Ishikawa (cell line): ENCODE measurements at regions not wholly inside any gene's neighbourhood (a gene's known extent, or its start where the extent isn't known, plus 50 kb on each side); places are given as distances from the start of the nearest gene placed in this dataset.
A peak's percentile ranks its signal among the peaks of the same experiment; 100 is the strongest.

ENCODE experiments used
- CEBPB ChIP-seq: IDR thresholded peaks from 2 replicates; pipeline ENCODE4 v1.6.1; 2012
- CREB1 ChIP-seq: IDR thresholded peaks from 2 replicates; pipeline ENCODE4 v1.6.1; 2012; ENCODE audit warnings: low read depth
- EGR1 ChIP-seq: IDR thresholded peaks from 2 replicates; pipeline ENCODE4 v1.6.1; 2012
- EP300 ChIP-seq: IDR thresholded peaks from 2 replicates; pipeline ENCODE4 v1.6.1; 2012; ENCODE audit warnings: borderline replicate concordance
- FOXM1 ChIP-seq: IDR thresholded peaks from 2 replicates; pipeline ENCODE4 v1.6.1; 2012; ENCODE audit warnings: low read depth, borderline replicate concordance
- NFIC ChIP-seq: IDR thresholded peaks from 2 replicates; pipeline ENCODE4 v1.6.1; 2012
- RAD21 ChIP-seq: IDR thresholded peaks from 2 replicates; pipeline ENCODE4 v1.6.1; 2012; ENCODE audit warnings: low read depth
- TAF1 ChIP-seq: IDR thresholded peaks from 2 replicates; pipeline ENCODE4 v1.6.1; 2012; ENCODE audit warnings: low read depth, mild to moderate bottlenecking
- TCF12 ChIP-seq: IDR thresholded peaks from 2 replicates; pipeline ENCODE4 v1.6.1; 2012; ENCODE audit warnings: low read depth
- TEAD4 ChIP-seq: IDR thresholded peaks from 2 replicates; pipeline ENCODE4 v1.6.1; 2012
- YY1 ChIP-seq: IDR thresholded peaks from 2 replicates; pipeline ENCODE4 v1.6.1; 2012; ENCODE audit warnings: low read depth
- ZBTB7A ChIP-seq: IDR thresholded peaks from 2 replicates; pipeline ENCODE4 v1.6.1; 2012; ENCODE audit warnings: low read depth
- TF ChIP-seq, protein P1 (sequence below): IDR thresholded peaks from 2 replicates; pipeline ENCODE4 v1.6.1; 2012
- TF ChIP-seq, protein P2 (sequence below): IDR thresholded peaks from 2 replicates; pipeline ENCODE4 v1.6.1; 2012; ENCODE audit warnings: low read depth, mild to moderate bottlenecking
- TF ChIP-seq, protein P3 (sequence below): IDR thresholded peaks from 2 replicates; pipeline ENCODE4 v1.6.1; 2012

DNA sequence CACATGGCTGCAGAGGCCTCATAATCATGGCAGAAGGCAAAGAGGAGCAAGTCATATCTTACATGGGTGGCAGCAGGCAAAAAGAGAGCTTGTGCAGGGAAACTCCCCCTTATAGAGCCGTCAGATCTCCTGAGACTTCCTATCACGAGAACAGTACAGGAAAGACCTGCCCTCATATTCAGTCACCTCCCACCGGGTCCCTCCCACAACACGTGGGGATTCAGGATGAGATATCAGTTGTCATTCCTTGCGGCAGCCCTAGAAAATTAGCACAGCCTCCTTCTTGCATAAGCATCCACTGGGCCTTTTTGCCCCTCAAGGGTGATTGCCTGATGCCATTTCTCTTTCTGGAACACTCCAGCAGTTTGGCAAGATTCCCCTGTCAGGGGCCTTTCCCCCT, 61.7 kb upstream of the STX18 start:
- no peak for TF ChIP-seq TCF12
- no peak for TF ChIP-seq CEBPB
- TF ChIP-seq EP300 = no peak

DNA sequence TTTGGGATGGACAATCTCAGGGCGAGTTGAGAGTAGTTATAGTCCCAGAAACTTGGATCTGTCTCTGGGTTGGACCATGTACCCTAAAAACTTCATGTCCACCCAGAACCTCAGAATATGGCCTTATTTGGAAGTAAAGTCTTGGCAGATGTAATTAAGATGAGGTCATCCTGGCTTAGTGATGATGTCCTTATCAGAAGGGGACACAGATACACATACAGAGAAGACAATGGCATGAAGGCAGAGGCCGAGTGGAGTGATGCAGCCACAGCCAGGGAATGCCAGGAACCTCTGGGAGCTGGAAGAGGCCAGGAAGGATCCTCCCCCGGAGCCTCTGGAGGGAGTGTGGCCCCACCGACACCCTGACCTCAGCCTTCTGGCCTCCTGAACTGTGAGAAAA, 61.2 kb upstream of the STX18 start:
- TF ChIP-seq, protein P1, sequence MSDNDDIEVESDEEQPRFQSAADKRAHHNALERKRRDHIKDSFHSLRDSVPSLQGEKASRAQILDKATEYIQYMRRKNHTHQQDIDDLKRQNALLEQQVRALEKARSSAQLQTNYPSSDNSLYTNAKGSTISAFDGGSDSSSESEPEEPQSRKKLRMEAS = no peak
- TF ChIP-seq TAF1 (no peak), TCF12 (no peak), TEAD4 (no peak), NFIC (no peak), EP300 (no peak), RAD21 (no peak), ZBTB7A (no peak), EGR1 (no peak), CEBPB (no peak), FOXM1 (no peak), CREB1 (no peak), YY1 (no peak)
- TF ChIP-seq, protein P2, sequence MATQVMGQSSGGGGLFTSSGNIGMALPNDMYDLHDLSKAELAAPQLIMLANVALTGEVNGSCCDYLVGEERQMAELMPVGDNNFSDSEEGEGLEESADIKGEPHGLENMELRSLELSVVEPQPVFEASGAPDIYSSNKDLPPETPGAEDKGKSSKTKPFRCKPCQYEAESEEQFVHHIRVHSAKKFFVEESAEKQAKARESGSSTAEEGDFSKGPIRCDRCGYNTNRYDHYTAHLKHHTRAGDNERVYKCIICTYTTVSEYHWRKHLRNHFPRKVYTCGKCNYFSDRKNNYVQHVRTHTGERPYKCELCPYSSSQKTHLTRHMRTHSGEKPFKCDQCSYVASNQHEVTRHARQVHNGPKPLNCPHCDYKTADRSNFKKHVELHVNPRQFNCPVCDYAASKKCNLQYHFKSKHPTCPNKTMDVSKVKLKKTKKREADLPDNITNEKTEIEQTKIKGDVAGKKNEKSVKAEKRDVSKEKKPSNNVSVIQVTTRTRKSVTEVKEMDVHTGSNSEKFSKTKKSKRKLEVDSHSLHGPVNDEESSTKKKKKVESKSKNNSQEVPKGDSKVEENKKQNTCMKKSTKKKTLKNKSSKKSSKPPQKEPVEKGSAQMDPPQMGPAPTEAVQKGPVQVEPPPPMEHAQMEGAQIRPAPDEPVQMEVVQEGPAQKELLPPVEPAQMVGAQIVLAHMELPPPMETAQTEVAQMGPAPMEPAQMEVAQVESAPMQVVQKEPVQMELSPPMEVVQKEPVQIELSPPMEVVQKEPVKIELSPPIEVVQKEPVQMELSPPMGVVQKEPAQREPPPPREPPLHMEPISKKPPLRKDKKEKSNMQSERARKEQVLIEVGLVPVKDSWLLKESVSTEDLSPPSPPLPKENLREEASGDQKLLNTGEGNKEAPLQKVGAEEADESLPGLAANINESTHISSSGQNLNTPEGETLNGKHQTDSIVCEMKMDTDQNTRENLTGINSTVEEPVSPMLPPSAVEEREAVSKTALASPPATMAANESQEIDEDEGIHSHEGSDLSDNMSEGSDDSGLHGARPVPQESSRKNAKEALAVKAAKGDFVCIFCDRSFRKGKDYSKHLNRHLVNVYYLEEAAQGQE = no peak
- TF ChIP-seq, protein P3, sequence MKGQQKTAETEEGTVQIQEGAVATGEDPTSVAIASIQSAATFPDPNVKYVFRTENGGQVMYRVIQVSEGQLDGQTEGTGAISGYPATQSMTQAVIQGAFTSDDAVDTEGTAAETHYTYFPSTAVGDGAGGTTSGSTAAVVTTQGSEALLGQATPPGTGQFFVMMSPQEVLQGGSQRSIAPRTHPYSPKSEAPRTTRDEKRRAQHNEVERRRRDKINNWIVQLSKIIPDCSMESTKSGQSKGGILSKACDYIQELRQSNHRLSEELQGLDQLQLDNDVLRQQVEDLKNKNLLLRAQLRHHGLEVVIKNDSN = no peak

DNA sequence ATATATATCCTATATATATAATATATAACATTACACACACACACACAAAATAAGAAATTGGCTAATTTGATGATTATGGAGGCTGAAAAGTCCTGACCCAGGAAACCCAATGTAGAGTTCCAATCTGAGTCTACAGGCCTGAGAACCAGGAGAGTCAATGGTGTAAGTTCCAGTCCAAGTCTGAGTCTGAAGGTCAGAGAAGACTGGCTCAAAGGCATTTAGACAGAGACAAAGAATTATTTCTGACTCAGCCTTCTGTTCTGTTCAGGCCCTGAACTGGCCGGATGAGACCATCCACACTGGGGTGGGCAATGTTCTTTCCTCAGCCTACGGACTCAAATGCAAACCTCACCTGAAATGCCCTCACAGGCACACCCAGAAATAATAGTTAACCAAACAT, 60.6 kb upstream of the STX18 start:
- TF ChIP-seq TEAD4 = no peak
- TF ChIP-seq, protein P2 = no peak
- no peak for TF ChIP-seq NFIC
- no peak for TF ChIP-seq EGR1
- no peak for TF ChIP-seq ZBTB7A
- no peak for TF ChIP-seq EP300
- TF ChIP-seq, protein P1 = no peak
- no peak for TF ChIP-seq TCF12

DNA sequence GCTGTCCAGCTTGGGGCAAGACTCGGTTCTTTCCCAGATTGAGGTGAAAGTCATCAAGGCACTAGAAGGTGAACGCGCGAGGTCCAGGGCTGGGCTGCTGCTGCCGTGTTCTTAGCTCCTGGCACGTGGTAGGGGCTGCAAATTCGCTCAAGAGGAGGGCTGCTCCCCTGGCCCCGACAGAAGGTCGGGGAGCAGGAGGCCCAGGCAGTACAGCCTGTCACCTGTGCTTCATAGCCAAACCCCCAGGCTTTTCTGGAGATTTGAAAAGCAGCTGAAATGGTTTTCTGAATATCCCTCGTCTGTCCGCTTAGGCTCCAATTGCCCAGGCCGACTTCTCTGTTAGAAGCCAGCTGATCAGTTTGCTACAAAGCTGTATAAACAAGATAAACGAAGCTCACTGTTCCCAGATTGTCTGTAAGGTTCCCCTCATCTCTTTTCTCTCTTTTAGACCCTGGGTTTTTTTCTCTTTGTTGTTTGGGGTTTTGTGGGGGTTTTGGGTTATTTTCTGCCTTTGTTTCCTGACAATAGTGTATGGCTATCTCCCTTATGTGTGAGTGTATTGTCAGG, 60.0 kb upstream of the STX18 start:
- TF ChIP-seq, protein P2 = 0 out of 2 replicates have a peak, but pooled peaks have one; percentile 2
- TF ChIP-seq, protein P3 = no peak

DNA sequence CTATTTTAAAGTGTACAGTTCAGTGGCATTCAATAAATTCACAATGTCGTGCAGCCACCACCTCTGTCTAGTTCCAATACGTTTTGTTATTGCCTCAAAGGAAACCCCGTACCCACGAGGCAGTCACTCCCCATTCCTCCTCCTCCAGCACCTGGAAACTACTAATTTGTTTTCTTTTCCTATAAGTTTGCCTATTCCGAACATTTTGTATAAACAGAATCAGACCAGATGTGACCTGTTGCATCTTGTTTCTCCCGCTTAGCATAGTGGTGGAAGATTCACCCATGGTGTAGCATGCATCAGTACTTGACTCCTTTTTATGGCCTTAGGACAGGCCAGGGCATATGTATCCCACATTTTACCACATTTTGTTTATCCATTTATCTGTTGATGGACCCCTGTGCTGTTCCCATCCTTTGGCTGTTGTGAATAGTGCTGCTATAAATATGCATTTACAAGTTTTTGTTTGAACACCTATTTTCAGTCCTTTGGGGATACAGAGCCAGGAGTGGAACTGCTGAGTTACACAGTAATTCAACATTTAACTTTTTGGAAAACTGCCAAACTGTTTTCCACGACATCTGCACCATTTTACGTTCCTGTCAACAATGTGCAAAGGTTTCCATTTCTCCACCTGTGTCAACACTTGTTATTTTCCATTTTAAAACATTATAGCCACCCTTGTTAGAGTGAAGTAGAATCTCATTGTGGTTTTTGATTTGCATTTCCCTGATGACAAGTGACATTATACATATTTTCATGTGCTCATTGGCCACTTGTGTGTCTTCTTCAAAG, 57.8 kb upstream of the STX18 start:
- TF ChIP-seq TCF12 (no peak), EP300 (no peak), TEAD4 (no peak), FOXM1 (no peak), NFIC (no peak), YY1 (no peak)
- TF ChIP-seq, protein P3 = no peak
